Neural progenitor cell (in vitro differentiated cells): ENCODE measurements at regions not wholly inside any gene's neighbourhood (a gene's known extent, or its start where the extent isn't known, plus 50 kb on each side); places are given as distances from the start of the nearest gene placed in this dataset.

ENCODE experiments used
- DNase-seq: peaks from one replicate; pipeline ENCODE4 v3.0.0-alpha.2; 2016; ENCODE audit warnings: low spot score
- H2AFZ ChIP-seq: fragments of 200-600 bp; sonication (generic); replicated peaks from 2 replicates; pipeline ENCODE4 v1.6.1; 2016; ENCODE audit warnings: antibody characterized with exemption
- H3F3A ChIP-seq: fragments of 200-600 bp; sonication (generic); 2 replicates; pipeline ENCODE4 v1.6.1; 2016; ENCODE audit warnings: antibody characterized with exemption, low read depth
- H3K27ac ChIP-seq: fragments of 200-600 bp; sonication (generic); 2 replicates; pipeline ENCODE4 v1.5.1; 2016; ENCODE audit warnings: mild to moderate bottlenecking
- H3K27me3 ChIP-seq: fragments of 200-600 bp; sonication (generic); 2 replicates; pipeline ENCODE4 v1.6.1; 2016; ENCODE audit warnings: mild to moderate bottlenecking, moderate library complexity
- H3K36me3 ChIP-seq: fragments of 200-600 bp; sonication (generic); 2 replicates; pipeline ENCODE4 v1.5.1; 2016
- H3K4me1 ChIP-seq: fragments of 200-600 bp; sonication (generic); 2 replicates; pipeline ENCODE4 v1.6.1; 2016; ENCODE audit warnings: mixed run types
- H3K4me2 ChIP-seq: fragments of 200-600 bp; sonication (generic); 2 replicates; pipeline ENCODE4 v1.6.1; 2016
- H3K4me3 ChIP-seq: fragments of 200-600 bp; sonication (generic); 2 replicates; pipeline ENCODE4 v1.5.1; 2016
- H3K79me2 ChIP-seq: fragments of 200-600 bp; sonication (generic); 2 replicates; pipeline ENCODE4 v1.6.1; 2016; ENCODE audit warnings: low read depth
- H3K9ac ChIP-seq: fragments of 200-600 bp; sonication (generic); 2 replicates; pipeline ENCODE4 v1.6.1; 2016
- H3K9me3 ChIP-seq: fragments of 200-600 bp; sonication (generic); 2 replicates; pipeline ENCODE4 v1.5.1; 2016; ENCODE audit warnings: low read depth
- H4K20me1 ChIP-seq: fragments of 200-600 bp; sonication (generic); 2 replicates; pipeline ENCODE4 v1.6.1; 2016; ENCODE audit warnings: low read depth
- H3K27ac Mint-ChIP-seq: 3 replicates; pipeline ENCODE4 v1.8.0; 2021; ENCODE audit warnings: mixed read lengths
- H3K27me3 Mint-ChIP-seq: 2 replicates; pipeline ENCODE4 v1.8.0; 2022; ENCODE audit warnings: low read depth, mild to moderate bottlenecking, inconsistent platforms, moderate library complexity, mixed read lengths; ENCODE audit not compliant: insufficient read depth
- H3K36me3 Mint-ChIP-seq: 3 replicates; pipeline ENCODE4 v1.8.0; 2021; ENCODE audit warnings: mixed read lengths
- H3K4me1 Mint-ChIP-seq: 3 replicates; pipeline ENCODE4 v1.8.0; 2021; ENCODE audit warnings: mixed read lengths
- H3K4me3 Mint-ChIP-seq: 3 replicates; pipeline ENCODE4 v1.8.0; 2021; ENCODE audit warnings: mild to moderate bottlenecking, moderate library complexity, mixed read lengths
- H3K9me3 Mint-ChIP-seq: 3 replicates; pipeline ENCODE4 v1.8.0; 2020; ENCODE audit warnings: mixed read lengths
- EZH2 ChIP-seq: fragments of 200-600 bp; sonication (generic); IDR thresholded peaks from 2 replicates; pipeline ENCODE4 v1.6.1; 2017; ENCODE audit warnings: antibody characterized with exemption, mild to moderate bottlenecking, moderate library complexity
- EZH2phosphoT487 ChIP-seq: fragments of 200-600 bp; sonication (generic); IDR thresholded peaks from 2 replicates; pipeline ENCODE4 v1.6.1; 2017; ENCODE audit warnings: antibody characterized with exemption
- TF ChIP-seq, protein P1 (sequence below): fragments of 200-600 bp; sonication (generic); IDR thresholded peaks from 2 replicates; pipeline ENCODE4 v1.5.1; 2017; ENCODE audit warnings: antibody characterized with exemption, mild to moderate bottlenecking

DNA sequence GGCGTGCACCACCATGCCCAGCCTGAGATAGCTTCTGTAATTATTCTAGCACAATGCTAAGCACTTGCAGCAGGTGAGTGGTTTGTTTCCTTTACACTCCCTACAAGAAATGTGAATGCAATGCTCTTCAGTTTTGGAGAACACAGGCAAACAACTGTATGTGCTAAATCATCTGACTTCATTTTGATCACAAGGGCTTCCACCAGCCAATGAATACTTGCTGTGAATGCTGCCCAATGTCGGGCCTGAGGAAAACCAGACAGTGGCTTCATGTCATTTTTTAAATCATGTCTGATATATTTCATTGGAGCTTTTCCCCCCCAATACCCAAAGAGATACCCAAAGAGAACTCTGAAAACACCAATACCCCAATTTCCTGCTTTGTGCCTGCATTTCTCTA lies 155.6 kb upstream of the XPO1 start:
- H2AFZ ChIP-seq: peak overlapping the region; percentile 100
- Mint-ChIP-seq H3K36me3 (no peaks in the 10 kb centered on the region), H3K4me3 (peak overlapping the region; percentile 85), H3K9me3 (no peaks in the 10 kb centered on the region), H3K27ac (no peak overlapping the region), H3K4me1 (peaks cover 4% of the 10 kb centered on the region), H3K27me3 (peaks cover 2% of the 10 kb centered on the region)
- peak overlapping the region; percentile 77 for H3K4me2 ChIP-seq
- no peak overlapping the region for H3K9ac ChIP-seq
- no peak for DNase-seq
- peak overlapping the region; percentile 69 for H3K4me3 ChIP-seq
- H3K36me3 ChIP-seq: no peaks in the 10 kb centered on the region
- H3F3A ChIP-seq: peaks cover 11% of the 10 kb centered on the region
- H3K79me2 ChIP-seq: no peaks in the 10 kb centered on the region
- no peaks in the 10 kb centered on the region for H4K20me1 ChIP-seq
- H3K4me1 ChIP-seq: peaks cover 5% of the 10 kb centered on the region
- TF ChIP-seq, protein P1, sequence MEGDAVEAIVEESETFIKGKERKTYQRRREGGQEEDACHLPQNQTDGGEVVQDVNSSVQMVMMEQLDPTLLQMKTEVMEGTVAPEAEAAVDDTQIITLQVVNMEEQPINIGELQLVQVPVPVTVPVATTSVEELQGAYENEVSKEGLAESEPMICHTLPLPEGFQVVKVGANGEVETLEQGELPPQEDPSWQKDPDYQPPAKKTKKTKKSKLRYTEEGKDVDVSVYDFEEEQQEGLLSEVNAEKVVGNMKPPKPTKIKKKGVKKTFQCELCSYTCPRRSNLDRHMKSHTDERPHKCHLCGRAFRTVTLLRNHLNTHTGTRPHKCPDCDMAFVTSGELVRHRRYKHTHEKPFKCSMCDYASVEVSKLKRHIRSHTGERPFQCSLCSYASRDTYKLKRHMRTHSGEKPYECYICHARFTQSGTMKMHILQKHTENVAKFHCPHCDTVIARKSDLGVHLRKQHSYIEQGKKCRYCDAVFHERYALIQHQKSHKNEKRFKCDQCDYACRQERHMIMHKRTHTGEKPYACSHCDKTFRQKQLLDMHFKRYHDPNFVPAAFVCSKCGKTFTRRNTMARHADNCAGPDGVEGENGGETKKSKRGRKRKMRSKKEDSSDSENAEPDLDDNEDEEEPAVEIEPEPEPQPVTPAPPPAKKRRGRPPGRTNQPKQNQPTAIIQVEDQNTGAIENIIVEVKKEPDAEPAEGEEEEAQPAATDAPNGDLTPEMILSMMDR: no peak
- no peak overlapping the region for H3K27ac ChIP-seq
- H3K9me3 ChIP-seq: no peaks in the 10 kb centered on the region
- no peaks in the 10 kb centered on the region for H3K27me3 ChIP-seq

GRCh38 chr2:61690078-61690596 lies 152.0 kb upstream of the XPO1 start:
- H3K27me3 Mint-ChIP-seq: peaks cover 2% of the 10 kb centered on the region
- Histone ChIP-seq H3K27me3 (no peaks in the 10 kb centered on the region), H3K79me2 (no peaks in the 10 kb centered on the region), H3K36me3 (no peaks in the 10 kb centered on the region), H3K9ac (no peak overlapping the region), H3K4me2 (no peak overlapping the region), H3K9me3 (no peaks in the 10 kb centered on the region), H4K20me1 (no peaks in the 10 kb centered on the region), H2AFZ (no peak overlapping the region), H3K27ac (no peak overlapping the region), H3K4me1 (peaks cover 5% of the 10 kb centered on the region), H3F3A (peaks cover 7% of the 10 kb centered on the region), H3K4me3 (no peak overlapping the region)
- peaks cover 4% of the 10 kb centered on the region for H3K4me1 Mint-ChIP-seq
- H3K36me3 Mint-ChIP-seq: no peaks in the 10 kb centered on the region
- H3K9me3 Mint-ChIP-seq: no peaks in the 10 kb centered on the region
- TF ChIP-seq EZH2 (no peak), EZH2phosphoT487 (no peak)
- TF ChIP-seq, protein P1: no peak
- H3K4me3 Mint-ChIP-seq: no peak overlapping the region
- H3K27ac Mint-ChIP-seq: no peak overlapping the region
- no peak for DNase-seq

DNA sequence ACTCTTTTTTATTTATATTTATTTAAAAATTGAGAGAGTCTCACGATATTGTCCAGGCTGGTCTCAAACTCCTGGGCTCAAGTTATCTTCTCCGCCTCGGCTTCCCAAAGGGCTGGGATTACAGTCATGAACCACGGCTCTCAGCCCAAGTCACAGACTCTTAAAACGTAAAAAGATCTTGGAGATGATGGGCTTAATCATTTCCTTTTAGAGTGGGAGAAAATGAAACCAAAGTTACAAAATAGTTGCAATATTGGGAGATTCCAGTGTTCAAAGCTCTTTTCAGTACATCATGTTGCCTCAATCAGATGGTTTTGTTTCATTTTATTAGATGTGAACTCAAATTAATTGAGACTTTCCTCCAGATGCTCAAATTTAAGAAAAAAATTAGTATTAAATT lies 151.4 kb upstream of the XPO1 start:
- Histone ChIP-seq H3K79me2 (no peaks in the 10 kb centered on the region), H3K36me3 (no peaks in the 10 kb centered on the region), H3K4me2 (no peak overlapping the region), H2AFZ (no peak overlapping the region), H3K9ac (no peak overlapping the region), H4K20me1 (no peaks in the 10 kb centered on the region), H3K27ac (no peak overlapping the region), H3K9me3 (no peaks in the 10 kb centered on the region), H3K4me1 (peaks cover 5% of the 10 kb centered on the region), H3K27me3 (no peaks in the 10 kb centered on the region), H3K4me3 (no peak overlapping the region), H3F3A (peaks cover 6% of the 10 kb centered on the region)
- H3K27me3 Mint-ChIP-seq: peaks cover 2% of the 10 kb centered on the region
- no peaks in the 10 kb centered on the region for H3K36me3 Mint-ChIP-seq
- DNase-seq: no peak
- H3K9me3 Mint-ChIP-seq: no peaks in the 10 kb centered on the region
- TF ChIP-seq EZH2 (no peak), EZH2phosphoT487 (no peak)
- TF ChIP-seq, protein P1: no peak
- H3K27ac Mint-ChIP-seq: no peak overlapping the region
- H3K4me3 Mint-ChIP-seq: no peak overlapping the region
- peaks cover 4% of the 10 kb centered on the region for H3K4me1 Mint-ChIP-seq
